HepG2 (cell line): ENCODE measurements at regions not wholly inside any gene's neighbourhood (a gene's known extent, or its start where the extent isn't known, plus 50 kb on each side); places are given as distances from the start of the nearest gene placed in this dataset.

Experiments
- ATAC-seq: fragments of 200-7000 bp; cut with Tn5 transposase; 3 replicates; pipeline ENCODE4 v1.9.1; 2020; ENCODE audit warnings: mild to moderate bottlenecking, moderate library complexity
- BruUV-seq: library from RNA; stranded (reverse); fragments of 400-500 nt; replicated peaks from 2 replicates; lab custom pipeline; 2021; lab: Mats Ljungman, UMichigan
- CTCF ChIA-PET: fragments of 300-600 bp; formaldehyde crosslinking; extraction: SDS; loops from one replicate; lab custom pipeline; 2021; ENCODE audit warnings: low total read pairs, inconsistent platforms, low intra/inter-chr PET ratio; lab: Yijun Ruan, JAX
- POLR2A ChIA-PET: fragments of 350-600 bp; sonication (Branson Sonifier 250); formaldehyde crosslinking; loops from one replicate; lab custom pipeline; 2020; ENCODE audit warnings: antibody characterized with exemption, inconsistent platforms; lab: Yijun Ruan, JAX
- DNase-seq: peaks from one replicate; pipeline ENCODE4 v3.0.0-alpha.2; 2015; ENCODE audit warnings: low spot score
- FAIRE-seq: peaks from 3 replicates; lab custom pipeline; 2011; peaks lifted over from hg19 to GRCh38; lab: Jason Lieb, UNC
- H2AFZ ChIP-seq: one replicate; pipeline ENCODE4 v1.6.1; 2011; ENCODE audit warnings: low read length, inconsistent platforms
- H3K27ac ChIP-seq: fragments of 300-600 bp; 3 replicates; pipeline ENCODE4 v1.8.0; 2011; ENCODE audit warnings: mixed run types, mild to moderate bottlenecking, mixed read lengths, low read length, inconsistent platforms; ENCODE audit not compliant: insufficient read depth; ENCODE audit errors: extremely low read length
- H3K27me3 ChIP-seq, 2 experiments: fragments of 200-600 bp in 1 of 2; 2 replicates in 1 of 2; 3 replicates in 1 of 2; pipeline versions ENCODE4 v1.6.0 to v1.8.0; 2011; ENCODE audit warnings: low read length in 2 of 2, mild to moderate bottlenecking in 2 of 2, moderate library complexity in 2 of 2, inconsistent platforms in 1 of 2; ENCODE audit not compliant: insufficient read depth in 2 of 2, control insufficient read depth in 1 of 2
- H3K36me3 ChIP-seq, 2 experiments: fragments of 200-600 bp in 1 of 2; replicated peaks in 1 of 2; 2 replicates in 1 of 2; 3 replicates in 1 of 2; pipeline versions ENCODE4 v1.5.1 to v1.8.0; 2011; ENCODE audit warnings: low read length in 2 of 2, inconsistent platforms in 1 of 2; ENCODE audit not compliant: insufficient read depth in 2 of 2, control insufficient read depth in 1 of 2
- H3K4me1 ChIP-seq: 2 replicates; pipeline ENCODE4 v1.5.1; 2012; ENCODE audit warnings: low read length, inconsistent platforms; ENCODE audit not compliant: insufficient read depth
- H3K4me2 ChIP-seq: 2 replicates; pipeline ENCODE4 v1.6.0; 2011; ENCODE audit warnings: low read depth, low read length, inconsistent platforms
- H3K4me3 ChIP-seq, 3 experiments: fragments of 200-600 bp in 1 of 3; sonication (generic), shearing (Covaris generic) in 1 of 3; replicated peaks in 1 of 3; 2 replicates each; pipeline ENCODE4 v1.5.1; 2011 to 2016; ENCODE audit warnings: low read length in 3 of 3, inconsistent platforms in 2 of 3, low read depth in 2 of 3, mild to moderate bottlenecking in 2 of 3, control low read depth in 1 of 3, mixed read lengths in 1 of 3; ENCODE audit not compliant: insufficient read depth in 1 of 3
- H3K79me2 ChIP-seq: one replicate; pipeline ENCODE4 v1.6.1; 2011; ENCODE audit warnings: low read length, inconsistent platforms; ENCODE audit not compliant: insufficient read depth
- H3K9ac ChIP-seq: 2 replicates; pipeline ENCODE4 v1.6.0; 2011; ENCODE audit warnings: mild to moderate bottlenecking, low read depth, low read length, inconsistent platforms; ENCODE audit not compliant: insufficient read depth
- H3K9me3 ChIP-seq: 2 replicates; pipeline ENCODE4 v1.5.1; 2012; ENCODE audit warnings: mild to moderate bottlenecking, low read length
- H4K20me1 ChIP-seq: 2 replicates; pipeline ENCODE4 v1.6.0; 2011; ENCODE audit warnings: inconsistent platforms, mild to moderate bottlenecking, low read length, moderate library complexity; ENCODE audit not compliant: insufficient read depth
- CCAR2 ChIP-seq: fragments of 200-400 bp; formaldehyde crosslinking; optimal IDR thresholded peaks from 2 replicates; pipeline ENCODE3; 2018; ENCODE audit warnings: low read depth, mild to moderate bottlenecking, low read length, moderate library complexity
- STAG1 ChIP-seq: sonication (generic); formaldehyde crosslinking; IDR thresholded peaks from 2 replicates; pipeline ENCODE4 v1.4.0; 2020; ENCODE audit warnings: missing genetic modification reagents
- ZNF460 ChIP-seq: sonication (generic); formaldehyde crosslinking; IDR thresholded peaks from 2 replicates; pipeline ENCODE4 v1.5.1; 2020; ENCODE audit warnings: missing genetic modification reagents, mild to moderate bottlenecking, borderline replicate concordance
- WGBS: methylation state at CpG from one replicate; pipeline ENCODE4 v1.1.6; 2017; ENCODE audit warnings: low lambda C conversion rate; 5-methylcytosine and 5-hydroxymethylcytosine counted together
- in situ Hi-C: cut with HindIII; loops from 2 replicates; pipeline ENCODE4 v1.10.0; 2017; ENCODE audit warnings: low pct_unique_long_range_greater_than_20kb; ENCODE audit not compliant: extremely low pct_ligation_motif_present
- intact Hi-C: fragments of 100-400 bp; cut with micrococcal nuclease; formaldehyde crosslinking; loops from one replicate; pipeline ENCODE4 v1.10.0; 2022; ENCODE audit not compliant: unreplicated experiment
- TF ChIP-seq, protein P1 (sequence below): sonication (generic); formaldehyde crosslinking; IDR thresholded peaks from 2 replicates; pipeline ENCODE4 v1.4.0; 2020; ENCODE audit warnings: missing genetic modification reagents

DNA sequence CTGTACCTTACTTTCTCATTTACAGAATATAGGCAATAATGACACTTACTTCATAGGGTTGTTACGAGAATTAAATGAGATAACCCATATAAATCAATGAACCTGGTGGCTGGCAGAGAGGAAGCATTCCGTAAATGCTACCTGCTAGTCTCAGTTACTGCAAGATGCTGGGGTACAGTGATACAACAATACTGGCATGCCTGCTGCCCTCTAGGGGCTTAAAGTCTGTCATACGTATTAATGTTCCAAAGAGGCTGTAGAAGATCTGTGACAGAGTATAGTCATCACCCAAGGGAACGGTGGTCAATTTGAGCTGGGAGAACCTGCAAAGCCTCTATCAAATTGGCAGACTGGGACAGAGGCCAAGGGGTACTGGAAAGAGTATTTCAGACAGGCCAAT, 421.5 kb downstream of the GPAM start:
- H3K36me3 ChIP-seq = no peaks in the 10 kb centered on the region
- in situ Hi-C loops (no loop called here), intact Hi-C loops (no loop called here)
- no peak overlapping the region for H3K9ac ChIP-seq
- FAIRE-seq = no peak
- no peak overlapping the region for H3K27ac ChIP-seq
- BruUV-seq = no TSS peak
- ATAC-seq = peak; percentile 44; the same call in 2 of the 3 replicates
- DNase-seq = no peak
- H3K79me2 ChIP-seq = no peaks in the 10 kb centered on the region
- H3K4me2 ChIP-seq = no peak overlapping the region
- H2AFZ ChIP-seq = no peak overlapping the region
- H4K20me1 ChIP-seq = no peaks in the 10 kb centered on the region
- H3K27me3 ChIP-seq = no peaks in the 10 kb centered on the region
- no peak overlapping the region for H3K4me3 ChIP-seq
- no peaks in the 10 kb centered on the region for H3K9me3 ChIP-seq
- no peaks in the 10 kb centered on the region for H3K4me1 ChIP-seq
- CTCF ChIA-PET = no interaction called here
- POLR2A ChIA-PET = no interaction called here
- TF ChIP-seq, protein P1, sequence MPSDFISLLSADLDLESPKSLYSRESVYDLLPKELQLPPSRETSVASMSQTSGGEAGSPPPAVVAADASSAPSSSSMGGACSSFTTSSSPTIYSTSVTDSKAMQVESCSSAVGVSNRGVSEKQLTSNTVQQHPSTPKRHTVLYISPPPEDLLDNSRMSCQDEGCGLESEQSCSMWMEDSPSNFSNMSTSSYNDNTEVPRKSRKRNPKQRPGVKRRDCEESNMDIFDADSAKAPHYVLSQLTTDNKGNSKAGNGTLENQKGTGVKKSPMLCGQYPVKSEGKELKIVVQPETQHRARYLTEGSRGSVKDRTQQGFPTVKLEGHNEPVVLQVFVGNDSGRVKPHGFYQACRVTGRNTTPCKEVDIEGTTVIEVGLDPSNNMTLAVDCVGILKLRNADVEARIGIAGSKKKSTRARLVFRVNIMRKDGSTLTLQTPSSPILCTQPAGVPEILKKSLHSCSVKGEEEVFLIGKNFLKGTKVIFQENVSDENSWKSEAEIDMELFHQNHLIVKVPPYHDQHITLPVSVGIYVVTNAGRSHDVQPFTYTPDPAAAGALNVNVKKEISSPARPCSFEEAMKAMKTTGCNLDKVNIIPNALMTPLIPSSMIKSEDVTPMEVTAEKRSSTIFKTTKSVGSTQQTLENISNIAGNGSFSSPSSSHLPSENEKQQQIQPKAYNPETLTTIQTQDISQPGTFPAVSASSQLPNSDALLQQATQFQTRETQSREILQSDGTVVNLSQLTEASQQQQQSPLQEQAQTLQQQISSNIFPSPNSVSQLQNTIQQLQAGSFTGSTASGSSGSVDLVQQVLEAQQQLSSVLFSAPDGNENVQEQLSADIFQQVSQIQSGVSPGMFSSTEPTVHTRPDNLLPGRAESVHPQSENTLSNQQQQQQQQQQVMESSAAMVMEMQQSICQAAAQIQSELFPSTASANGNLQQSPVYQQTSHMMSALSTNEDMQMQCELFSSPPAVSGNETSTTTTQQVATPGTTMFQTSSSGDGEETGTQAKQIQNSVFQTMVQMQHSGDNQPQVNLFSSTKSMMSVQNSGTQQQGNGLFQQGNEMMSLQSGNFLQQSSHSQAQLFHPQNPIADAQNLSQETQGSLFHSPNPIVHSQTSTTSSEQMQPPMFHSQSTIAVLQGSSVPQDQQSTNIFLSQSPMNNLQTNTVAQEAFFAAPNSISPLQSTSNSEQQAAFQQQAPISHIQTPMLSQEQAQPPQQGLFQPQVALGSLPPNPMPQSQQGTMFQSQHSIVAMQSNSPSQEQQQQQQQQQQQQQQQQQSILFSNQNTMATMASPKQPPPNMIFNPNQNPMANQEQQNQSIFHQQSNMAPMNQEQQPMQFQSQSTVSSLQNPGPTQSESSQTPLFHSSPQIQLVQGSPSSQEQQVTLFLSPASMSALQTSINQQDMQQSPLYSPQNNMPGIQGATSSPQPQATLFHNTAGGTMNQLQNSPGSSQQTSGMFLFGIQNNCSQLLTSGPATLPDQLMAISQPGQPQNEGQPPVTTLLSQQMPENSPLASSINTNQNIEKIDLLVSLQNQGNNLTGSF (CRISPR knock-in tag) = no peak
- TF ChIP-seq CCAR2 = no peak
- no peak for TF ChIP-seq ZNF460 (CRISPR knock-in tag)
- peak; percentile 14; the same call in 1 of the 2 replicates for TF ChIP-seq STAG1 (CRISPR knock-in tag)
- WGBS = 25% methylated on average over 4 of the region's 4 CpGs
